ENCODE measurements at regions not wholly inside any gene's neighbourhood (a gene's known extent, or its start where the extent isn't known, plus 50 kb on each side); places are given as distances from the start of the nearest gene placed in this dataset.

DNA sequence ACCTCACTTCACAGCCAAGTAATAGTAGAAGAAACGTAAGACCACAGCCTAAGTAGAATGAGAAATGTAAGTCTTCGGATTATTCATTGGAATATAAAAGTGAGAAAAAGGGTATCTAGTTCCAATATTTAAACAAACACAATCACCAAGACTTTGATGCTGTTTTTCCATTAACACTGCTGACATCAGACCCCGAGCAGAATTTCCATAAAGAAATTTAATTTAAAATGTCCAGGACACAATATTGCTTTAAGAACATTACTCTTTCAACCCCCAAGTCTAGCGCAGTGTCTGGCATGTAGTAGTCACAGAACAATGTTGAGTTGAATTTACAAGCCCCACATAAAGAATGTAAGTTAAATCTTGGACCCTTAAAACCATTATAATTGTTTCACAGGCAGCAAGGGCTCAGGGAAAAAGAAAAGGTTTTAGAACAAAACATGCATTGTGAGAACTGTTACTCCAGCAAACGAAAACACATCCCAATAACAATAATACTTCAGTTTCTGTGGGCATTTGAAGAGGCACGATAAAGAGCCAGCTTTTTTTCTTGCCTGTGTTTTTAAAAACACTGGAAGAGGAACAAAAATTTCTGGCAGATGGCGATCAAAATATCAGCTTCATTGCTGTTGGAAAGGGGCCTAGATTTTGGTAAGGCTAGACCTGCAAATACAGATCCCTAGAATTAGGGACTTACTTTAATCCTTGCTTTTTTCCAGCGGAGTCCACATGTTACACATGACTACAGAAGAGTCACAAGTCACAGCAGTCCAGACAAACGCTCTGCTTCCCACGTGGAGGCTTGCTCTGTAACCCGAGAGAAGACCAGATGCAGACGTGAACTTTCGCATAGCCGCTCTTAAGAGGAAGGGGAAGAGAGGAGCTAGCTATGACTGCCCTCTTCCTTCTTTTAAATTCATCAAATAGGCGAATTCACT lies 77.9 kb upstream of the IGSF10 start:
- TF ChIP-seq TAF1 (IDR thresholded peaks at IDR 0.05; ENCODE audit: low read depth, low read length) (no peak), POLR2A (IDR thresholded peaks at IDR 0.05; ENCODE audit: low read depth, low read length) (no peak)

Data from GM12891 (cell line).